ENCODE measurements at regions not wholly inside any gene's neighbourhood (a gene's known extent, or its start where the extent isn't known, plus 50 kb on each side); places are given as distances from the start of the nearest gene placed in this dataset.

GRCh38 chr1:115539061-115539460, 102.7 kb upstream of the VANGL1 start (continued):
- TF ChIP-seq PBX3 (IDR thresholded peaks at IDR 0.05) (no peak), FOXM1 (IDR thresholded peaks at IDR 0.05; ENCODE audit: low read depth) (no peak), TCF12 (IDR thresholded peaks at IDR 0.05) (no peak)

GRCh38 chr1:115538579-115538978, 103.2 kb upstream of the VANGL1 start:
- H3K4me1 ChIP-seq (ENCODE audit: control insufficient read depth in 1 of 2, insufficient read depth in 2 of 2, low read depth in 1 of 2, low read length in 1 of 2) = peaks cover 0 to 2% of the 10 kb centered on the region in 2 experiments; a peak in 1 of 4 replicates
- ChIA-PET CTCF (no interaction called here), POLR2A (no interaction called here)
- no peaks in the 10 kb centered on the region for H3K27me3 ChIP-seq (ENCODE audit: insufficient read depth)
- no peak overlapping the region for H3K27ac ChIP-seq (ENCODE audit: low read depth in 2 of 2, low read length in 1 of 2)
- no peaks in the 10 kb centered on the region for H3K9me2 ChIP-seq
- H3F3A ChIP-seq (replicated peaks; ENCODE audit: insufficient read depth) = no peaks in the 10 kb centered on the region
- no peak for DNase-seq
- H3K4me2 ChIP-seq = no peak overlapping the region
- no peak overlapping the region for H3K9ac ChIP-seq
- TF ChIP-seq CHD2 (IDR thresholded peaks at IDR 0.05; ENCODE audit: low read length, partially characterized antibody) (no peak), SIN3A (IDR thresholded peaks at IDR 0.05; ENCODE audit: borderline replicate concordance, low read depth, low read length) (no peak), GABPA (IDR thresholded peaks at IDR 0.05; ENCODE audit: low read depth) (no peak), RFX5 (IDR thresholded peaks at IDR 0.05; ENCODE audit: low read length) (no peak), TCF12 (IDR thresholded peaks at IDR 0.05) (no peak)
- no peak overlapping the region for H3K4me3 ChIP-seq (ENCODE audit: low read depth in 2 of 2, low read length in 1 of 2)
- 100% methylated on average over 1 of the region's 1 CpG for WGBS (ENCODE audit: low lambda C conversion rate)
- no peaks in the 10 kb centered on the region for H3K9me3 ChIP-seq
- H4K20me1 ChIP-seq (ENCODE audit: insufficient read depth) = no peaks in the 10 kb centered on the region
- H2AFZ ChIP-seq (ENCODE audit: low read depth) = no peak overlapping the region
- H3K36me3 ChIP-seq (replicated peaks in 1 of 2; ENCODE audit: control insufficient read depth in 1 of 2, insufficient read depth in 2 of 2, low read length in 1 of 2) = no peaks in the 10 kb centered on the region
- H3K79me2 ChIP-seq (ENCODE audit: insufficient read depth) = no peaks in the 10 kb centered on the region

DNA sequence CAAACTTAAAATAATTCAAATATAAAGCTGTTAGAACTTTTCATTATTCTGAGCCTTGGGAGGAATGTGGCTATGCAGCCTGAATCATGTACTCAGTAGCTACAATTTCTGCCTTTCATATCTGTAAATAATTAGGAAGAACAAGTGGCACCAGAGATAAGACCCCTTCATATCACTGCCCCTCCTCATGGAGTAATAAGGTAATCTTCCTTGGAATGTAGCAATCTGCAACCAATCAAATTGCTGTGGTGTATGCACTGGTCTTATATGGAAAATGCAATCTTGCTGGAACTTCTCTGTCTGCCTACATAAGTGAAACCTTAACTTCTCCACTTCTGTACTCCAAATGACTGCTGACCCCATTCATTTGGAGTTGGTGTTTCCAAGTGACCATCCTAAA, 104.4 kb upstream of the VANGL1 start:
- peaks cover 0 to 2% of the 10 kb centered on the region in 2 experiments; a peak in 1 of 4 replicates for H3K4me1 ChIP-seq (ENCODE audit: control insufficient read depth in 1 of 2, insufficient read depth in 2 of 2, low read depth in 1 of 2, low read length in 1 of 2)
- ChIA-PET POLR2A (no interaction called here), CTCF (interaction anchor here (1.1 kb wide), 1 partner anchor 68 kb away, joined by 3 read pairs; no protein-coding TSS in a partner anchor)
- H3K9ac ChIP-seq = no peak overlapping the region
- H2AFZ ChIP-seq (ENCODE audit: low read depth) = no peak overlapping the region
- TF ChIP-seq REST (IDR thresholded peaks at IDR 0.05; ENCODE audit: low read depth, low read length) = no peak
- no peak for TF ChIP-seq RXRA (IDR thresholded peaks at IDR 0.05; ENCODE audit: borderline replicate concordance, low read depth)
- TF ChIP-seq EP300 (IDR thresholded peaks at IDR 0.05; ENCODE audit: borderline replicate concordance in 1 of 2, low read depth in 1 of 2, low read length in 1 of 2) = no peak
- no peak for TF ChIP-seq USF2 (IDR thresholded peaks at IDR 0.05; ENCODE audit: borderline replicate concordance, low read depth, low read length)
- TF ChIP-seq PBX3 (IDR thresholded peaks at IDR 0.05) = no peak
- no peak for TF ChIP-seq ELF1 (IDR thresholded peaks at IDR 0.05)
- TF ChIP-seq TAF1 (IDR thresholded peaks at IDR 0.05; ENCODE audit: borderline replicate concordance, low read depth, low read length) = no peak
- no peak for TF ChIP-seq GATA2 (CRISPR knock-in tag; IDR thresholded peaks at IDR 0.05)
- TF ChIP-seq FOXM1 (IDR thresholded peaks at IDR 0.05; ENCODE audit: low read depth) = no peak
- no peak for TF ChIP-seq FOSL2 (IDR thresholded peaks at IDR 0.05; ENCODE audit: borderline replicate concordance, low read depth)
- TF ChIP-seq SMC3 (IDR thresholded peaks at IDR 0.05; ENCODE audit: low read depth, low read length) = no peak
- TF ChIP-seq MXI1 (IDR thresholded peaks at IDR 0.05; ENCODE audit: low read depth, low read length) = no peak
- TF ChIP-seq MAX (IDR thresholded peaks at IDR 0.05; ENCODE audit: low read depth) = no peak
- TF ChIP-seq YY1 (IDR thresholded peaks at IDR 0.05; ENCODE audit: low read depth) = no peak
- no peak for TF ChIP-seq CHD2 (IDR thresholded peaks at IDR 0.05; ENCODE audit: low read length, partially characterized antibody)
- DNase-seq = no peak
- no peak overlapping the region for H3K4me2 ChIP-seq
- H3K79me2 ChIP-seq (ENCODE audit: insufficient read depth) = no peaks in the 10 kb centered on the region
- no peaks in the 10 kb centered on the region for H4K20me1 ChIP-seq (ENCODE audit: insufficient read depth)
- no peaks in the 10 kb centered on the region for H3K36me3 ChIP-seq (replicated peaks in 1 of 2; ENCODE audit: control insufficient read depth in 1 of 2, insufficient read depth in 2 of 2, low read length in 1 of 2)
- H3K9me2 ChIP-seq = no peaks in the 10 kb centered on the region
- no peaks in the 10 kb centered on the region for H3K9me3 ChIP-seq
- H3F3A ChIP-seq (replicated peaks; ENCODE audit: insufficient read depth) = no peaks in the 10 kb centered on the region
- H3K4me3 ChIP-seq (ENCODE audit: low read depth in 2 of 2, low read length in 1 of 2) = no peak overlapping the region
- H3K27ac ChIP-seq (ENCODE audit: low read depth in 2 of 2, low read length in 1 of 2) = no peak overlapping the region
- H3K27me3 ChIP-seq (ENCODE audit: insufficient read depth) = no peaks in the 10 kb centered on the region
